OCI-LY1 (cell line): ENCODE measurements at regions not wholly inside any gene's neighbourhood (a gene's known extent, or its start where the extent isn't known, plus 50 kb on each side); places are given as distances from the start of the nearest gene placed in this dataset.

ENCODE experiments used
- H2AFZ ChIP-seq: fragments of 200-600 bp; sonication (generic), shearing (Covaris generic); 2 replicates; pipeline ENCODE4 v1.6.0; 2014; ENCODE audit warnings: antibody characterized with exemption, mild to moderate bottlenecking, low read length
- H3F3A ChIP-seq: fragments of 200-600 bp; sonication (generic), shearing (Covaris generic); 2 replicates; pipeline ENCODE4 v1.6.0; 2014; ENCODE audit warnings: mild to moderate bottlenecking, antibody characterized with exemption, low read length, moderate library complexity; ENCODE audit not compliant: insufficient read depth
- H3K27ac ChIP-seq: fragments of 200-600 bp; sonication (generic); 2 replicates; pipeline ENCODE4 v1.5.1; 2014; ENCODE audit warnings: low read length, mixed run types, mild to moderate bottlenecking, low read depth; ENCODE audit not compliant: poor library complexity, severe bottlenecking
- H3K27me3 ChIP-seq: fragments of 200-600 bp; sonication (generic); 2 replicates; pipeline ENCODE4 v1.6.0; 2014; ENCODE audit warnings: antibody characterized with exemption, mild to moderate bottlenecking, low read length, moderate library complexity; ENCODE audit not compliant: insufficient read depth
- H3K36me3 ChIP-seq: fragments of 200-600 bp; sonication (generic); 2 replicates; pipeline ENCODE4 v1.6.1; 2014; ENCODE audit warnings: mild to moderate bottlenecking, antibody characterized with exemption, low read length, moderate library complexity, mixed read lengths; ENCODE audit not compliant: insufficient read depth
- H3K4me1 ChIP-seq: fragments of 200-600 bp; sonication (generic); 2 replicates; pipeline ENCODE4 v1.5.1; 2014; ENCODE audit warnings: mild to moderate bottlenecking, low read length, moderate library complexity; ENCODE audit not compliant: insufficient read depth, severe bottlenecking
- H3K4me2 ChIP-seq: fragments of 200-600 bp; sonication (generic), shearing (Covaris generic); 2 replicates; pipeline ENCODE4 v1.6.1; 2014; ENCODE audit warnings: low read length
- H3K4me3 ChIP-seq: fragments of 200-600 bp; sonication (generic); 2 replicates; pipeline ENCODE4 v1.5.1; 2014; ENCODE audit warnings: low read length, low read depth, mild to moderate bottlenecking, mixed read lengths; ENCODE audit not compliant: poor library complexity, severe bottlenecking
- H3K79me2 ChIP-seq: fragments of 200-600 bp; shearing (Covaris generic); 2 replicates; pipeline ENCODE4 v1.6.1; 2016; ENCODE audit warnings: mixed run types, low read length, mixed read lengths; ENCODE audit not compliant: insufficient read depth
- H3K9ac ChIP-seq: fragments of 200-600 bp; sonication (generic), shearing (Covaris generic); 2 replicates; pipeline ENCODE4 v1.6.1; 2014; ENCODE audit warnings: mild to moderate bottlenecking, low read length, mixed read lengths
- H3K9me2 ChIP-seq: fragments of 200-600 bp; sonication (generic), shearing (Covaris generic); 2 replicates; pipeline ENCODE4 v1.6.1; 2014; ENCODE audit warnings: low read depth, mild to moderate bottlenecking, low read length, mixed read lengths
- H3K9me3 ChIP-seq: fragments of 200-600 bp; shearing (Covaris generic); 2 replicates; pipeline ENCODE4 v1.6.1; 2014; ENCODE audit warnings: low read length, mixed read lengths
- H4K20me1 ChIP-seq: fragments of 200-600 bp; sonication (generic), shearing (Covaris generic); 2 replicates; pipeline ENCODE4 v1.6.0; 2016; ENCODE audit warnings: mild to moderate bottlenecking, low read length; ENCODE audit not compliant: insufficient read depth
- EZH2 ChIP-seq: fragments of 200-600 bp; sonication (generic), shearing (Covaris generic); IDR thresholded peaks from 2 replicates; pipeline ENCODE4 v1.8.0; 2017; ENCODE audit warnings: borderline replicate concordance, mixed run types, mild to moderate bottlenecking, antibody characterized with exemption, low read length, moderate library complexity, mixed read lengths
- TF ChIP-seq, protein P1 (sequence below): fragments of 200-600 bp; sonication (generic), shearing (Covaris generic); IDR thresholded peaks from 2 replicates; pipeline ENCODE4 v1.5.1; 2017; ENCODE audit warnings: mild to moderate bottlenecking, antibody characterized with exemption, low read length, moderate library complexity, mixed read lengths

DNA sequence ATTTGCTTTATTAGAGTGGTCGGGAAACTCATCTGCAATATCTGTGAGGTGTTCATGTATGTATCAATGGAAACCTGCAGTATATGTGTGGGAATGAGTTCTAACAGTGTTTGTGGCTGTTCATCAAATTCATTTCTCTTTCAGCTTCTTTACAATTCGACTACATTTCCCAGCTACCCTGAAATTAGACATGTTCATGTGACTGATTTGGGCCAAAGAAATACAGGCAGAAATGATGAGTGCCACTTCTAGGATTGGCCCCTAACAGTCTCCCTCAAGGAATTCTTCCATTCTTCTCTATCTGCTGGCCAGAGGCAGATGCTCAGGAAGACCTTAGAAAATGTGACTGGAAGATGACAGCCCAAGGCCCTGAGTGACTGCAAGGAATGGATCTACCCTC is 114.8 kb upstream of the WAC start:
- Histone ChIP-seq H3K36me3 (no peaks in the 10 kb centered on the region), H4K20me1 (no peaks in the 10 kb centered on the region), H3K9ac (no peak overlapping the region), H3K9me2 (no peaks in the 10 kb centered on the region), H3K9me3 (no peaks in the 10 kb centered on the region), H3K4me2 (no peak overlapping the region), H3K27me3 (no peaks in the 10 kb centered on the region), H3K79me2 (no peaks in the 10 kb centered on the region), H3K4me3 (no peak overlapping the region), H3F3A (no peaks in the 10 kb centered on the region), H2AFZ (no peak overlapping the region), H3K27ac (no peak overlapping the region), H3K4me1 (no peaks in the 10 kb centered on the region)
- TF ChIP-seq, protein P1, sequence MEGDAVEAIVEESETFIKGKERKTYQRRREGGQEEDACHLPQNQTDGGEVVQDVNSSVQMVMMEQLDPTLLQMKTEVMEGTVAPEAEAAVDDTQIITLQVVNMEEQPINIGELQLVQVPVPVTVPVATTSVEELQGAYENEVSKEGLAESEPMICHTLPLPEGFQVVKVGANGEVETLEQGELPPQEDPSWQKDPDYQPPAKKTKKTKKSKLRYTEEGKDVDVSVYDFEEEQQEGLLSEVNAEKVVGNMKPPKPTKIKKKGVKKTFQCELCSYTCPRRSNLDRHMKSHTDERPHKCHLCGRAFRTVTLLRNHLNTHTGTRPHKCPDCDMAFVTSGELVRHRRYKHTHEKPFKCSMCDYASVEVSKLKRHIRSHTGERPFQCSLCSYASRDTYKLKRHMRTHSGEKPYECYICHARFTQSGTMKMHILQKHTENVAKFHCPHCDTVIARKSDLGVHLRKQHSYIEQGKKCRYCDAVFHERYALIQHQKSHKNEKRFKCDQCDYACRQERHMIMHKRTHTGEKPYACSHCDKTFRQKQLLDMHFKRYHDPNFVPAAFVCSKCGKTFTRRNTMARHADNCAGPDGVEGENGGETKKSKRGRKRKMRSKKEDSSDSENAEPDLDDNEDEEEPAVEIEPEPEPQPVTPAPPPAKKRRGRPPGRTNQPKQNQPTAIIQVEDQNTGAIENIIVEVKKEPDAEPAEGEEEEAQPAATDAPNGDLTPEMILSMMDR, result no peak
- no peak for TF ChIP-seq EZH2

DNA sequence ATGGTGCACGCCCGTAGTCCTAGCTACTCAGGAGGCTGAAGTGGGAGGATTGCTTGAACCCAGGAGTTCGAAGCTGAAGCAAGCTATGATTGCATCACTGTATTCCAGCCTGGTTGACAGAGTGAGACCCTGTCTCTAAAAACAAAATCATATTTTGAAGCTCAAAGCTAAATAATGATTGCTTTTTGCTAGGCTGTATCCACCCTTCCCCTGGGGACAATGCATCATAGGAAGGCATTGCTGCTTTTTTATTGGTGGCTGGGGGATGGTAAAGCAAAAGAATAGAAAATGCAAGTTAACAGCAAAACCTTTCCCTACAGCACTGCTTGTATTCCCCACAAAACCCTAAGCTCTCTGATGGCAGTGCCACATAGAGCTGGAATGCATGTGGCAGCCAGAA is 107.5 kb upstream of the WAC start:
- Histone ChIP-seq H3K79me2 (no peaks in the 10 kb centered on the region), H3F3A (no peaks in the 10 kb centered on the region), H3K4me1 (no peaks in the 10 kb centered on the region), H3K27ac (no peak overlapping the region), H3K27me3 (no peaks in the 10 kb centered on the region), H3K9me3 (no peaks in the 10 kb centered on the region), H3K9me2 (no peaks in the 10 kb centered on the region), H4K20me1 (no peaks in the 10 kb centered on the region), H3K4me3 (no peak overlapping the region), H3K9ac (no peak overlapping the region), H2AFZ (no peak overlapping the region), H3K4me2 (no peak overlapping the region), H3K36me3 (no peaks in the 10 kb centered on the region)
- TF ChIP-seq EZH2, result no peak
- TF ChIP-seq, protein P1, result no peak

DNA sequence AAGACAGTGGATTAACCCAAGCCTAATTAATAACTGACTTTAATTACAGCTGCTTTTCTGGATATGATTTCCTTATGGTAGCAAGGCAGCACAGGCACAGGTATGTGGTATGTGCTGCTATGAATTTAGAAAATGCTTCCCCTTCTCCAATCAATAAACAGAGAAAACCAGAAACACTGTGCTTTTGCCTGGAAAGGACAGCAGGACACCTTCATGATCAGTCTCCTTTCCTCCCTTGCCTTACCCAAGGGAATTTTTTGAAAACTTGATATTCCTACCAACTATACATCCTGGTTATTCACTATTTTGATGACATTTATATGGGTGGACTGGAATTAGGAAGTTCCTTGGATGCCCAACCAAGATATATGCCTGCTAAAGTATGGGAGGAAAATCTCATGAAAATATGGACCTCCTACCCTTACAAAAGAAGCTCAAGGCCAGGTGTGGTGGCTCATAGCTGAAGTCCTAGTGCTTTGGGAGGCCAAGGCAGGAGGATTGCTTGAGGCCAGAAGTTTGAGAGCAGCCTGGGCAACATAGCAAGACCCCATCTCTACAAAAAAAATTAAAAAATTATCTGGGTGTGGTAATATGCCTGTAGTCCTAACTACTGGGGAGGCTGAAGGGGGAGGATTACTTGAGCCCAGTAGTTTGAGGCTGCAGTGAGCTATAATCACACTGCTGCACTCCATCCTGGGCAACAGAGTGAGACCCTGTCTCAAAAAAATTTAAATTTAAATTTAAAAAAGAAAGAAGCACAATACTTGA is 106.3 kb upstream of the WAC start:
- Histone ChIP-seq H3K4me2 (no peak overlapping the region), H3K27me3 (no peaks in the 10 kb centered on the region), H3K4me1 (no peaks in the 10 kb centered on the region), H3F3A (no peaks in the 10 kb centered on the region), H3K9ac (no peak overlapping the region), H3K9me2 (no peaks in the 10 kb centered on the region), H3K9me3 (no peaks in the 10 kb centered on the region), H3K36me3 (no peaks in the 10 kb centered on the region), H3K4me3 (no peak overlapping the region), H3K79me2 (no peaks in the 10 kb centered on the region), H4K20me1 (no peaks in the 10 kb centered on the region), H3K27ac (no peak overlapping the region), H2AFZ (no peak overlapping the region)
- no peak for TF ChIP-seq EZH2

DNA sequence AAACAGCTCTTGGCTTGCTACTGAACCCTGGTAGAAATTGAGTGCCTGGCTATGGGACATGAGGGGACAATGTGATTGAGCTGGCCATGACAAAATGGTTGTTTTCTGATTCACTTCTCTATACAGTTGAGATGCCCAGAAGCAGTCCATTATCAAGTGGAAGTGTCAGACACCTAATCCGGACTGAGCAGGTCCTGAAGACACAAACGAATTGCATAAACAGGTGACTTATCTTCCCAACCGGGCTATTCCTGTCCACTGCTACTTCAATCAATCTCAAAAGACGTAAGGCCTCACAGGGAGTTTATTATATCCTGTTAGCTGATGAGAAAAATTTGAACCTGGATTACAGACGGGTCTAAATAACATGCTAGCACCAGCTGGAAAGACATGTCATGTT is 105.5 kb upstream of the WAC start:
- Histone ChIP-seq H3K4me3 (no peak overlapping the region), H3K27me3 (no peaks in the 10 kb centered on the region), H3K9me2 (no peaks in the 10 kb centered on the region)

More for the DNA sequence above, 105.5 kb upstream of the WAC start:
- Histone ChIP-seq H3K4me2 (no peak overlapping the region), H3F3A (no peaks in the 10 kb centered on the region), H3K9ac (no peak overlapping the region), H3K36me3 (no peaks in the 10 kb centered on the region), H2AFZ (no peak overlapping the region), H3K27ac (no peak overlapping the region), H3K9me3 (no peaks in the 10 kb centered on the region), H3K4me1 (no peaks in the 10 kb centered on the region), H4K20me1 (no peaks in the 10 kb centered on the region), H3K79me2 (no peaks in the 10 kb centered on the region)
- TF ChIP-seq, protein P1, result no peak
- TF ChIP-seq EZH2, result no peak
